K562 (cell line): ENCODE measurements at regions not wholly inside any gene's neighbourhood (a gene's known extent, or its start where the extent isn't known, plus 50 kb on each side); places are given as distances from the start of the nearest gene placed in this dataset.

ENCODE experiments used
- ATAC-seq: fragments of 200-7000 bp; cut with Tn5 transposase; 3 replicates; pipeline ENCODE4 v1.9.1; 2020; ENCODE audit warnings: moderate library complexity
- BruUV-seq: library from RNA; stranded (reverse); fragments of 400-500 nt; replicated peaks from 2 replicates; lab custom pipeline; 2021; lab: Mats Ljungman, UMichigan
- CTCF ChIA-PET: fragments of 300-600 bp; formaldehyde crosslinking; extraction: SDS; loops from one replicate; lab custom pipeline; 2021; ENCODE audit warnings: low intra/inter-chr PET ratio; lab: Yijun Ruan, JAX
- POLR2A ChIA-PET: fragments of 300-600, 350-650 bp; sonication (Branson Sonifier 250); formaldehyde crosslinking; extraction: SDS; loops from one replicate; lab custom pipeline; 2021; ENCODE audit warnings: antibody characterized with exemption, inconsistent platforms; lab: Yijun Ruan, JAX
- DNase-seq, 4 experiments: peaks; one replicate each; pipeline versions ENCODE4 v3.0.0 to v3.0.0-alpha.2; 2011 to 2018; ENCODE audit warnings: low spot score in 3 of 4, mixed read lengths in 3 of 4; ENCODE audit errors: extremely low read depth in 1 of 4
- FAIRE-seq: peaks from 2 replicates; lab custom pipeline; 2011; peaks lifted over from hg19 to GRCh38; lab: Jason Lieb, UNC
- H2AFZ ChIP-seq: 2 replicates; pipeline ENCODE4 v1.6.0; 2011; ENCODE audit warnings: low read depth, low read length, control low read depth, inconsistent platforms
- H3K27ac ChIP-seq: fragments of 200-600 bp; 3 replicates; pipeline ENCODE4 v1.8.0; 2011; ENCODE audit warnings: low read depth, mild to moderate bottlenecking, control low read depth, inconsistent platforms, low read length, moderate library complexity, mixed read lengths; ENCODE audit errors: extremely low read depth
- H3K27me3 ChIP-seq, 2 experiments: fragments of 300-600 bp in 1 of 2; 2 replicates in 1 of 2; 3 replicates in 1 of 2; pipeline versions ENCODE4 v1.6.0 to v1.8.0; 2011; ENCODE audit warnings: inconsistent platforms in 2 of 2, low read length in 2 of 2, mild to moderate bottlenecking in 1 of 2, mixed read lengths in 1 of 2, moderate library complexity in 1 of 2; ENCODE audit not compliant: control insufficient read depth in 2 of 2, insufficient read depth in 2 of 2
- H3K36me3 ChIP-seq: fragments of 300-600 bp; 3 replicates; pipeline ENCODE4 v1.8.0; 2011; ENCODE audit warnings: mild to moderate bottlenecking, low read length, inconsistent platforms; ENCODE audit not compliant: control insufficient read depth, insufficient read depth
- H3K4me1 ChIP-seq, 2 experiments: fragments of 200-600 bp in 1 of 2; replicated peaks in 1 of 2; 2 replicates in 1 of 2; 3 replicates in 1 of 2; pipeline versions ENCODE4 v1.5.1 to v1.8.0; 2011; ENCODE audit warnings: inconsistent platforms in 2 of 2, low read length in 2 of 2, mild to moderate bottlenecking in 1 of 2, mixed read lengths in 1 of 2, moderate library complexity in 1 of 2; ENCODE audit not compliant: control insufficient read depth in 2 of 2, insufficient read depth in 2 of 2
- H3K4me2 ChIP-seq: 2 replicates; pipeline ENCODE4 v1.6.1; 2011; ENCODE audit warnings: low read length, control low read depth, inconsistent platforms, mixed read lengths; ENCODE audit not compliant: insufficient read depth
- H3K4me3 ChIP-seq: fragments of 200-600 bp; sonication (generic), shearing (Covaris generic); 2 replicates; pipeline ENCODE4 v1.5.1; 2016; ENCODE audit warnings: control low read depth, inconsistent platforms
- H3K79me2 ChIP-seq: fragments of 200-600 bp; 3 replicates; pipeline ENCODE4 v1.8.0; 2011; ENCODE audit warnings: low read length, inconsistent platforms; ENCODE audit not compliant: control insufficient read depth, insufficient read depth
- H3K9ac ChIP-seq, 2 experiments: 2 replicates each; pipeline versions ENCODE4 v1.6.0 to v1.6.1; 2011; ENCODE audit warnings: low read depth in 2 of 2, low read length in 2 of 2, control low read depth in 1 of 2, inconsistent platforms in 1 of 2, mild to moderate bottlenecking in 1 of 2, mixed read lengths in 1 of 2; ENCODE audit not compliant: insufficient read depth in 1 of 2
- H3K9me1 ChIP-seq: one replicate; pipeline ENCODE4 v1.6.0; 2011; ENCODE audit warnings: inconsistent platforms, mild to moderate bottlenecking, low read length, moderate library complexity; ENCODE audit not compliant: control insufficient read depth, insufficient read depth
- H3K9me3 ChIP-seq: replicated peaks from 2 replicates; pipeline ENCODE4 v1.5.1; 2011; ENCODE audit warnings: low read depth, low read length, inconsistent platforms; ENCODE audit not compliant: control insufficient read depth, insufficient read depth
- H4K20me1 ChIP-seq: replicated peaks from 2 replicates; pipeline ENCODE4 v1.6.1; 2011; ENCODE audit warnings: low read length, inconsistent platforms, mixed read lengths; ENCODE audit not compliant: control insufficient read depth, insufficient read depth
- CBFB ChIP-seq: sonication (generic); formaldehyde crosslinking; IDR thresholded peaks from 2 replicates; pipeline ENCODE4 v1.4.0; 2020; ENCODE audit warnings: mild to moderate bottlenecking, missing genetic modification reagents
- CHD4 ChIP-seq: fragments of 200-600 bp; sonication (generic); IDR thresholded peaks from 3 replicates; pipeline ENCODE4 v1.6.1; 2012; ENCODE audit warnings: low read depth, mild to moderate bottlenecking, mixed read lengths, low read length, inconsistent platforms; ENCODE audit not compliant: insufficient read depth, insufficient replicate concordance, poor library complexity, severe bottlenecking
- EP300 ChIP-seq: IDR thresholded peaks from 2 replicates; pipeline ENCODE4 v1.6.1; 2012; ENCODE audit warnings: low read length, improper control_type of control experiment
- FOXP1 ChIP-seq: sonication (generic); formaldehyde crosslinking; IDR thresholded peaks from 2 replicates; pipeline ENCODE4 v1.8.0; 2022; ENCODE audit warnings: mild to moderate bottlenecking, missing genetic modification reagents
- MAFG ChIP-seq: fragments of 450-650 bp; conservative IDR thresholded peaks from 2 replicates; pipeline ENCODE4 v1.6.1; 2016; ENCODE audit warnings: missing genetic modification characterization, missing compliant biosample characterization
- PBX2 ChIP-seq, 2 experiments: IDR thresholded peaks in 1 of 2; conservative IDR thresholded peaks in 1 of 2; 2 replicates each; pipeline ENCODE4 v1.6.1; 2016; ENCODE audit warnings: low read depth in 2 of 2, mild to moderate bottlenecking in 1 of 2, missing compliant biosample characterization in 1 of 2, missing genetic modification characterization in 1 of 2, moderate library complexity in 1 of 2
- PHF20 ChIP-seq: fragments of 450-650 bp; IDR thresholded peaks from 2 replicates; pipeline ENCODE4 v1.6.1; 2018; ENCODE audit not compliant: partially characterized antibody
- RBM17 ChIP-seq: fragments of 200-400 bp; formaldehyde crosslinking; IDR thresholded peaks from 2 replicates; pipeline ENCODE4 v1.6.1; 2017; ENCODE audit warnings: low read depth, mild to moderate bottlenecking, low read length, borderline replicate concordance
- RBM39 ChIP-seq: fragments of 200-400 bp; formaldehyde crosslinking; optimal IDR thresholded peaks from 2 replicates; pipeline ENCODE3; 2018; ENCODE audit warnings: low read depth, low read length
- TCF15 ChIP-seq: fragments of 250-450 bp; sonication (Bioruptor Pico); IDR thresholded peaks from 2 replicates; pipeline ENCODE4 v1.8.0; 2022; ENCODE audit warnings: moderate library complexity, mild to moderate bottlenecking, inconsistent platforms
- USF1 ChIP-seq: sonication (generic); formaldehyde crosslinking; IDR thresholded peaks from 2 replicates; pipeline ENCODE4 v1.9.0; 2022; ENCODE audit warnings: mild to moderate bottlenecking, missing genetic modification reagents
- ZBTB49 ChIP-seq: sonication (generic); formaldehyde crosslinking; IDR thresholded peaks from 2 replicates; pipeline ENCODE4 v1.8.0; 2022; ENCODE audit warnings: missing genetic modification reagents, mild to moderate bottlenecking, borderline replicate concordance
- ZNF146 ChIP-seq: IDR thresholded peaks from one replicate; pipeline ENCODE4 v1.6.1; 2018; ENCODE audit warnings: missing compliant biosample characterization; ENCODE audit not compliant: unreplicated experiment
- ZNF586 ChIP-seq: fragments of 450-650 bp; formaldehyde crosslinking; conservative IDR thresholded peaks from 2 replicates; pipeline ENCODE4 v1.4.0; 2020; ENCODE audit warnings: mild to moderate bottlenecking, moderate library complexity
- ZNF76 ChIP-seq: fragments of 250-450 bp; sonication (Bioruptor Pico); IDR thresholded peaks from 2 replicates; pipeline ENCODE4 v1.4.0; 2020; ENCODE audit warnings: mild to moderate bottlenecking, moderate library complexity, borderline replicate concordance
- WGBS: fragments of 100-300 bp; shearing (Covaris generic); methylation state at CpG from one replicate; pipeline ENCODE4 v1.1.6; 2016; ENCODE audit warnings: low coverage, mixed read lengths; ENCODE audit not compliant: insufficient coverage; ENCODE audit errors: missing lambda C conversion rate; 5-methylcytosine and 5-hydroxymethylcytosine counted together
- in situ Hi-C: fragments of 300-500 bp; cut with MboI; formaldehyde crosslinking; loops from 4 replicates; pipeline ENCODE4 v1.15.0; 2018; ENCODE audit warnings: inconsistent platforms, mixed read lengths
- intact Hi-C: fragments of 100-400 bp; cut with micrococcal nuclease; formaldehyde crosslinking; loops from 2 replicates; pipeline ENCODE4 v1.14.2; 2022

- Histone ChIP-seq H3K9me3 (no peaks in the 10 kb centered on the region), H3K27me3 (no peaks in the 10 kb centered on the region), H3K4me3 (no peak overlapping the region), H3K4me2 (no peak overlapping the region), H3K9ac (no peak overlapping the region), H2AFZ (no peak overlapping the region), H3K79me2 (no peaks in the 10 kb centered on the region), H3K36me3 (no peaks in the 10 kb centered on the region), H4K20me1 (no peaks in the 10 kb centered on the region), H3K27ac (no peak overlapping the region), H3K4me1 (no peaks in the 10 kb centered on the region), H3K9me1 (no peaks in the 10 kb centered on the region)
- ATAC-seq (no peak), DNase-seq (no peak), FAIRE-seq (no peak)
- intact Hi-C loops (no loop called here), in situ Hi-C loops (no loop called here)
- no TSS peak for BruUV-seq
- POLR2A ChIA-PET = interaction anchor here (1.4 kb wide), 1 partner anchor 168 kb away, joined by 3 read pairs; no protein-coding TSS in a partner anchor
- WGBS = 0% methylated on average over 3 of the region's 3 CpGs
- CTCF ChIA-PET = no interaction called here
- no peak for TF ChIP-seq TCF15 (CRISPR knock-in tag)
- no peak for TF ChIP-seq ZNF146 (CRISPR knock-in tag)
- TF ChIP-seq ZNF586 = no peak
- TF ChIP-seq MAFG = no peak
- TF ChIP-seq FOXP1 = no peak
- no peak for TF ChIP-seq USF1 (CRISPR knock-in tag)
- TF ChIP-seq RBM17 = no peak
- TF ChIP-seq EP300 = no peak
- TF ChIP-seq PHF20 = no peak
- TF ChIP-seq CHD4 = no peak
- TF ChIP-seq RBM39 = no peak
- no peak for TF ChIP-seq ZBTB49
- TF ChIP-seq ZNF76 (CRISPR knock-in tag) = no peak
- TF ChIP-seq CBFB (CRISPR knock-in tag) = no peak
- no peak for TF ChIP-seq PBX2 (CRISPR knock-in tag; IDR thresholded peaks at IDR 0.05; ENCODE audit: low read depth)
- TF ChIP-seq PBX2 (tag; conservative IDR thresholded peaks at IDR 0.05; ENCODE audit: low read depth) = no peak
Observed at GRCh38 chr3:124282751-124283651, 291.1 kb upstream of the ROPN1 start.
